ENCODE measurements at regions not wholly inside any gene's neighbourhood (a gene's known extent, or its start where the extent isn't known, plus 50 kb on each side); places are given as distances from the start of the nearest gene placed in this dataset.

DNA sequence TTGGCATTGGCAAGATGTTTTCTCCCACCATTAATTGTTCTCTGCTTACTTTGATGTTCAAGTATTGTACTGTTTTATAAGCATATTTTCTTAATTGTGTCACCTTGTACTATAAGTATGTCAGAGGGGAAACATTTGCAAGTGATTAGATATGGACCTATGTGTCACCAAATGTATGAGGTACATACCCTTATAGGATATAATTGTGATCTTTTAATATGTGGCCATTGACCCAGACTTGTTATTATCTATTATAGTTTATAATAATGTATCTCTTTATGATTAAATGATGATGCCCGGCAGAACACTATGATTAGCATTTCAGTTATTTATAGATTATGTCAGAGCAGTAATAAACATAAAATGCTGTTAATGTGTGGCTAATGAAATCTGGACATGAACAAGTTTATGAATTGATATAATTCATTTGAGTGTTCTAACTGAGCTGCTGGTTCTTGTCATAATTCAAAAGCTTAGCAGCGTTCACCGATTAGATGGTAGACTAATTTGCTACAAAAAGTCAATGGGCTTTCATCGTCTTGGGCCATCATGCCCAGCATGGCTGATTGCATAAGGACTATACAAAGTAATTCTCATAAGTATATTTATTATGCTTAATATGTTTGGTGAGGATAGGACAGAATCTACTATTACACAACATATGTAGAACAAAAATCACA, 480.9 kb upstream of the FANCL start:
- TF ChIP-seq, protein P1, sequence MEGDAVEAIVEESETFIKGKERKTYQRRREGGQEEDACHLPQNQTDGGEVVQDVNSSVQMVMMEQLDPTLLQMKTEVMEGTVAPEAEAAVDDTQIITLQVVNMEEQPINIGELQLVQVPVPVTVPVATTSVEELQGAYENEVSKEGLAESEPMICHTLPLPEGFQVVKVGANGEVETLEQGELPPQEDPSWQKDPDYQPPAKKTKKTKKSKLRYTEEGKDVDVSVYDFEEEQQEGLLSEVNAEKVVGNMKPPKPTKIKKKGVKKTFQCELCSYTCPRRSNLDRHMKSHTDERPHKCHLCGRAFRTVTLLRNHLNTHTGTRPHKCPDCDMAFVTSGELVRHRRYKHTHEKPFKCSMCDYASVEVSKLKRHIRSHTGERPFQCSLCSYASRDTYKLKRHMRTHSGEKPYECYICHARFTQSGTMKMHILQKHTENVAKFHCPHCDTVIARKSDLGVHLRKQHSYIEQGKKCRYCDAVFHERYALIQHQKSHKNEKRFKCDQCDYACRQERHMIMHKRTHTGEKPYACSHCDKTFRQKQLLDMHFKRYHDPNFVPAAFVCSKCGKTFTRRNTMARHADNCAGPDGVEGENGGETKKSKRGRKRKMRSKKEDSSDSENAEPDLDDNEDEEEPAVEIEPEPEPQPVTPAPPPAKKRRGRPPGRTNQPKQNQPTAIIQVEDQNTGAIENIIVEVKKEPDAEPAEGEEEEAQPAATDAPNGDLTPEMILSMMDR (IDR thresholded peaks at IDR 0.05): no peak
- TF ChIP-seq POLR2A (IDR thresholded peaks at IDR 0.05): no peak
